Muscle of leg (tissue), 3 donors: ENCODE measurements at regions not wholly inside any gene's neighbourhood (a gene's known extent, or its start where the extent isn't known, plus 50 kb on each side); places are given as distances from the start of the nearest gene placed in this dataset.

Experiments used
- DNase-seq: peaks from one replicate; pipeline ENCODE4 v3.0.0; 2013
- H3K27ac ChIP-seq: one replicate; pipeline ENCODE4 v1.5.1; 2013; ENCODE audit warnings: mild to moderate bottlenecking, low read length, control low read depth
- H3K27me3 ChIP-seq: one replicate; pipeline ENCODE4 v1.6.1; 2013; ENCODE audit warnings: low read length; ENCODE audit not compliant: control insufficient read depth, insufficient read depth
- H3K36me3 ChIP-seq: one replicate; pipeline ENCODE4 v1.6.1; 2013; ENCODE audit warnings: low read length; ENCODE audit not compliant: control insufficient read depth, insufficient read depth
- H3K4me1 ChIP-seq: one replicate; pipeline ENCODE4 v1.6.1; 2013; ENCODE audit warnings: low read length; ENCODE audit not compliant: control insufficient read depth, insufficient read depth
- H3K4me3 ChIP-seq: one replicate; pipeline ENCODE4 v1.5.1; 2013; ENCODE audit warnings: low read length, control low read depth
- H3K9me3 ChIP-seq: replicated peaks from 2 replicates; pipeline ENCODE4 v1.6.1; 2013; ENCODE audit warnings: low read depth, low read length; ENCODE audit not compliant: control insufficient read depth
- WGBS: methylation state at CpG from one replicate; pipeline ENCODE4 v1.1.5; 2013; ENCODE audit warnings: missing lambda C conversion rate; ENCODE audit not compliant: insufficient coverage; 5-methylcytosine and 5-hydroxymethylcytosine counted together

DNA sequence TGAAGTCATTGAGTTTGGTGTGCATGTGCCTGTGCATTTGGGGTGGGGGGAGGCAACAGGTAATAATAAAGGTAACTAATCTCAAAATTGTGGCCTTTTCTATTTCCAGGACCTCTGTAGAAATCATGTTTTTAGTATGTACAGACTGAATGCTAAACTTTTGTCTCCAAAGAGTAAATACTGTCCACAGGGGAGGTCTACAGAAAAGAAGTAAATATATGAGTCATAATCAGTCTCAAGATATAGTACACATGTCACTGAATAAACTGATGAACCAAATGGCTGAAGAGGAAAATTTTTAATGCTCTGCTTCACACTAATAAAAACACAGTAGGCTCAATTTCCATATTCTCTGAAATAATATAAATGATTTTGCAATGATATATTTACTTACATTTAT lies 440.4 kb upstream of the ZFP42 start:
- Histone ChIP-seq H3K27me3 (no peaks in the 10 kb centered on the region), H3K27ac (no peak overlapping the region), H3K36me3 (no peaks in the 10 kb centered on the region), H3K4me1 (no peaks in the 10 kb centered on the region), H3K9me3 (no peaks in the 10 kb centered on the region), H3K4me3 (no peak overlapping the region)
- no peak for DNase-seq

GRCh38 chr4:187558391-187558790 lies 437.2 kb upstream of the ZFP42 start:
- no peaks in the 10 kb centered on the region for H3K36me3 ChIP-seq
- H3K27me3 ChIP-seq, result no peaks in the 10 kb centered on the region
- no peak for DNase-seq
- H3K4me3 ChIP-seq, result no peak overlapping the region
- H3K9me3 ChIP-seq, result no peaks in the 10 kb centered on the region
- no peaks in the 10 kb centered on the region for H3K4me1 ChIP-seq
- WGBS, result no CpG with 5 or more reads among the region's 1 CpG
- no peak overlapping the region for H3K27ac ChIP-seq

- no peak overlapping the region for H3K4me3 ChIP-seq
- no peaks in the 10 kb centered on the region for H3K36me3 ChIP-seq
- no CpG with 5 or more reads among the region's 7 CpGs for WGBS
- no peak for DNase-seq
- H3K27me3 ChIP-seq, result no peaks in the 10 kb centered on the region
- no peak overlapping the region for H3K27ac ChIP-seq
- H3K4me1 ChIP-seq, result no peaks in the 10 kb centered on the region
- no peaks in the 10 kb centered on the region for H3K9me3 ChIP-seq
These were observed 433.2 kb upstream of the ZFP42 start for GRCh38 chr4:187562345-187562744.

GRCh38 chr4:187565416-187565815 lies 430.2 kb upstream of the ZFP42 start:
- Histone ChIP-seq H3K27me3 (no peaks in the 10 kb centered on the region), H3K27ac (no peak overlapping the region), H3K9me3 (no peaks in the 10 kb centered on the region), H3K4me1 (no peaks in the 10 kb centered on the region), H3K4me3 (no peak overlapping the region), H3K36me3 (no peaks in the 10 kb centered on the region)
- DNase-seq, result no peak
- 77% methylated on average over 11 of the region's 11 CpGs for WGBS

GRCh38 chr4:187569871-187570270 lies 425.7 kb upstream of the ZFP42 start:
- Histone ChIP-seq H3K9me3 (no peaks in the 10 kb centered on the region), H3K27me3 (no peaks in the 10 kb centered on the region), H3K27ac (no peak overlapping the region), H3K4me1 (no peaks in the 10 kb centered on the region), H3K4me3 (no peak overlapping the region), H3K36me3 (no peaks in the 10 kb centered on the region)
- no CpG with 5 or more reads among the region's 6 CpGs for WGBS
- DNase-seq, result no peak

DNA sequence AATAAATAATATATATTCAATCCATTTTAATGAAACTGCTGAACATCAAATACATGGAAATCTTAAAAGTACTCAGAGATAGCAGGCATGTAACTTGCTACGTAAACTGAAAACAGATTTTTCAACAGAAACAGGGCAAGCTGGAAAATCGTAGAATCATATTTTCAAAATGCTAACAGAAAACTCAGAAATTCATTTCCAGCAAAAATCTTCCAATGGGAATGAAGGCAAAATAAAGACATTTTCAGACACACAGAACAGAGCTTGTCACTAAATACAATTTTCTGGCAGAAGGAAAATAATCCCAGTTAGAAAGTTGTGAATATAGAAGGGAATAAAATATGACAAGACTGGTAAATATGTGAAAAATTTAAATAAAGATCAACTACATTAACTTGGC lies 419.9 kb upstream of the ZFP42 start:
- no peaks in the 10 kb centered on the region for H3K9me3 ChIP-seq
- no peak overlapping the region for H3K27ac ChIP-seq
- H3K27me3 ChIP-seq, result no peaks in the 10 kb centered on the region
- no CpG with 5 or more reads among the region's 2 CpGs for WGBS
- H3K4me1 ChIP-seq, result no peaks in the 10 kb centered on the region
- no peak for DNase-seq
- H3K4me3 ChIP-seq, result no peak overlapping the region
- H3K36me3 ChIP-seq, result no peaks in the 10 kb centered on the region

DNA sequence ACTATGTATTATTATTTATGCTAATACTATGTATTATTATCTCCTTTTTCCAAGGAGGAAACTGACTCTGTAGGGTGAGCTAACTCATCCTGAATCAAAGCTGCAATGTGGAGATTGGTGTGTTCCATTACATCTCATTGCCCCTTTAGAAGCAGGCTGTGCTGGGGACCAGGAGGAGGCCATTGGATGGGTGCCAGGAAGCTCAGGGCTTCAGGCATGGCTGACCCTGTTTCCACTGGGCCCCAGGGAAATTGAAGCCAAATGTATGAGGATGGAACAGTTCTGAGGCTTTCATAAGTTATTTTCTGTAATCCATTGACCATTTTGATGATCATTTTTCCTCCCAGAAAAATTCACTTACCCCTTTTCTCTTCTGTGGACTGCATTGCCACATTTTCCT lies 418.8 kb upstream of the ZFP42 start:
- DNase-seq, result no peak
- Histone ChIP-seq H3K4me1 (no peaks in the 10 kb centered on the region), H3K36me3 (no peaks in the 10 kb centered on the region), H3K4me3 (no peak overlapping the region), H3K27ac (no peak overlapping the region), H3K27me3 (no peaks in the 10 kb centered on the region), H3K9me3 (no peaks in the 10 kb centered on the region)

DNA sequence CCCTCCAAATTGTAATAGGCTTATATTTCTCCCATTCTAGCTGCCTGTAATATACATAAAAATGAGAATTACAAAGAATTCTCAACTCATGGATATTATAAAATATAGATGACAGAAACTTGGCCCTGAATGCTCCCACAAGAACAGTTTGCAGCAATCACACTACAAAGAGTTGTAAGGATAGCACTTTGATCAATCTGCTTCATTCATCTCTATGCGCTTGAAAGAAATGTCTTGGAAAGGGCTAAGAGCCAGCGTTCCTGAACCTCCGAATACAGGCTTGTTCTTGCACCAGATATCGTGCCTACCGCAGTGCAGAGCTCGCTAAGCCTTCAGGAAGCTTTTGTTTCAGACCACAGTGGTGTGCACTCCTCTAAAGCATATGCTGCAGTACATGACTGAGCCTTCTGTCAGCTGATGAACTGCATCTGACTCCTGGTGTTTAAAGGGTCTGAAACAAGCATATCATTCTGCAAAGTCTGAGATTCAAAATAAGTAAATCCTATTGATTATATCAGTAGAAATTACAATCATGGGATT lies 417.6 kb upstream of the ZFP42 start:
- Histone ChIP-seq H3K36me3 (no peaks in the 10 kb centered on the region), H3K9me3 (no peaks in the 10 kb centered on the region), H3K4me1 (no peaks in the 10 kb centered on the region), H3K27me3 (no peaks in the 10 kb centered on the region), H3K4me3 (no peak overlapping the region), H3K27ac (no peak overlapping the region)
- WGBS, result 66% methylated on average over 6 of the region's 6 CpGs
- no peak for DNase-seq

DNA sequence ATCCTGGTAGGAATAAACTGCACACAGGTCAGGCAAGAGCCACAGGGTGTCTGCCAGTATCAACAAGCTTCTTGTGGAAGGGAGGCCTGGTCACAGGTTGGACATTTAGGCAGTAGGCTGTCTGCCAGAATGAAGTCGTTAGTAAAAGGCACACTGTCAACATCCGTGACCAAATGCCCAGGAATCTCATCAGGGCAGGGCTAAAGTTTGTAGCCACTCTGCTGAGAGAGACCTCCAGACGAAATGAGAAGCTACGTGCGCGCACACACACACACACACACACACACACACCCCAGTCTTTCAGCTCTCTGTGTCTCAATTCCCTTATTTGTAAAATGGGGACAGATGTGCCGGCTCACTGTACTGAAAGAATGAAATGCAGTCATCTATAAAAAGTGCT lies 408.7 kb upstream of the ZFP42 start:
- Histone ChIP-seq H3K4me1 (no peaks in the 10 kb centered on the region), H3K4me3 (no peak overlapping the region), H3K27me3 (no peaks in the 10 kb centered on the region), H3K9me3 (no peaks in the 10 kb centered on the region), H3K36me3 (no peaks in the 10 kb centered on the region), H3K27ac (no peak overlapping the region)
- DNase-seq, result no peak
- WGBS, result 53% methylated on average over 3 of the region's 7 CpGs

DNA sequence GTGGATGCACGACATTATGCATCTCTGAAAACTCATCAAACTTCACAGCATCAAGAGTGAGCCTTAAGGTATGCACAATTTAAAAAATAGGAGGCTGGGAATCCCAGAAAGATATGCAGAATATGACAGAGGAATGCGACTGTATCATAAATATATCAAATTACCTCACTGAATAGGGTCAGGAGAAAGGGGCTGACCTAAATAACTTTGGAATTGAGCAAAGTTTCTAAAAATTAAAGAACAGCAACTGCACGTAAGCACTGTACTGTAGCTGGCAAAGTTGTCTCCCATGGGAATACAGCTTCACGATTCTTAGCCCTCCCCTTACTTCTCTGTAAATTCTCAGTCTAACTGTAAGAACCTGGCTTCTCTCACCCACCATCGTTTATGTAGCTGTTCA lies 397.4 kb upstream of the ZFP42 start:
- no peaks in the 10 kb centered on the region for H3K36me3 ChIP-seq
- H3K27me3 ChIP-seq, result no peaks in the 10 kb centered on the region
- H3K9me3 ChIP-seq, result no peaks in the 10 kb centered on the region
- H3K4me1 ChIP-seq, result peaks cover 3% of the 10 kb centered on the region
- no peak for DNase-seq
- no peak overlapping the region for H3K4me3 ChIP-seq
- H3K27ac ChIP-seq, result no peak overlapping the region
- WGBS, result 17% methylated on average over 1 of the region's 5 CpGs

GRCh38 chr4:187602339-187603092 lies 393.1 kb upstream of the ZFP42 start:
- peaks cover 3% of the 10 kb centered on the region for H3K4me1 ChIP-seq
- H3K4me3 ChIP-seq, result no peak overlapping the region
- H3K27ac ChIP-seq, result no peak overlapping the region
- no peak for DNase-seq
- H3K36me3 ChIP-seq, result no peaks in the 10 kb centered on the region
- no peaks in the 10 kb centered on the region for H3K27me3 ChIP-seq
- 52% methylated on average over 3 of the region's 11 CpGs for WGBS
- H3K9me3 ChIP-seq, result no peaks in the 10 kb centered on the region
